ENCODE measurements at regions not wholly inside any gene's neighbourhood (a gene's known extent, or its start where the extent isn't known, plus 50 kb on each side); places are given as distances from the start of the nearest gene placed in this dataset.

DNA sequence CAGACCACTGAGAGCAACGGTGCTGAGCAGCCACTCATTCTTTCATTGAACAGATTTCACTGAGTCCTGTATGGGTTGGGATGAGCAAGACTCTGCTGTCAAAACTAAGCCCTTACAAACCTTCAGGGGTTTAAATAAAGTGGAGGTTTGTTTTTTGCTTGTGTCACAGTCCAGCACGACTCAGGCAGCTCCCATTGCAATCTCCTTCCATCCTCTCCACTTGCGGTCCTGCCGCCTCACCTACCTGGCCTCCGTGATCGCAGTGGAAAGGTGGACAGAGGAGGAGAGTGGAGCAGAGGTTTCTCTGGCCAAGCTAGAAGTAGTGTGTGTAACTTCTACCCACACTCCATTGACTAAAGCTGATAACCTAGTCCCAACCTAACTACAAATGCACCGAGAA lies 332.2 kb downstream of the ZNF516 start:
- Histone ChIP-seq H3K4me1 (peaks cover 2% of the 10 kb centered on the region), H3K4me3 (no peak overlapping the region), H3K36me3 (no peaks in the 10 kb centered on the region), H3K9me3 (no peaks in the 10 kb centered on the region), H3K27me3 (no peaks in the 10 kb centered on the region), H3K27ac (no peak overlapping the region)
- no peak for TF ChIP-seq POLR2AphosphoS5 (IDR thresholded peaks at IDR 0.05; ENCODE audit: insufficient read depth in 1 of 2, low read depth in 1 of 2)
- TF ChIP-seq, protein P1, sequence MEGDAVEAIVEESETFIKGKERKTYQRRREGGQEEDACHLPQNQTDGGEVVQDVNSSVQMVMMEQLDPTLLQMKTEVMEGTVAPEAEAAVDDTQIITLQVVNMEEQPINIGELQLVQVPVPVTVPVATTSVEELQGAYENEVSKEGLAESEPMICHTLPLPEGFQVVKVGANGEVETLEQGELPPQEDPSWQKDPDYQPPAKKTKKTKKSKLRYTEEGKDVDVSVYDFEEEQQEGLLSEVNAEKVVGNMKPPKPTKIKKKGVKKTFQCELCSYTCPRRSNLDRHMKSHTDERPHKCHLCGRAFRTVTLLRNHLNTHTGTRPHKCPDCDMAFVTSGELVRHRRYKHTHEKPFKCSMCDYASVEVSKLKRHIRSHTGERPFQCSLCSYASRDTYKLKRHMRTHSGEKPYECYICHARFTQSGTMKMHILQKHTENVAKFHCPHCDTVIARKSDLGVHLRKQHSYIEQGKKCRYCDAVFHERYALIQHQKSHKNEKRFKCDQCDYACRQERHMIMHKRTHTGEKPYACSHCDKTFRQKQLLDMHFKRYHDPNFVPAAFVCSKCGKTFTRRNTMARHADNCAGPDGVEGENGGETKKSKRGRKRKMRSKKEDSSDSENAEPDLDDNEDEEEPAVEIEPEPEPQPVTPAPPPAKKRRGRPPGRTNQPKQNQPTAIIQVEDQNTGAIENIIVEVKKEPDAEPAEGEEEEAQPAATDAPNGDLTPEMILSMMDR (IDR thresholded peaks at IDR 0.05) = no peak
- TF ChIP-seq POLR2A (IDR thresholded peaks at IDR 0.05) = no peak
- intact Hi-C loops (cut with DNase I) = no loop called here
- DNase-seq (ENCODE audit: extremely low spot score in 2 of 2) = no peak

DNA sequence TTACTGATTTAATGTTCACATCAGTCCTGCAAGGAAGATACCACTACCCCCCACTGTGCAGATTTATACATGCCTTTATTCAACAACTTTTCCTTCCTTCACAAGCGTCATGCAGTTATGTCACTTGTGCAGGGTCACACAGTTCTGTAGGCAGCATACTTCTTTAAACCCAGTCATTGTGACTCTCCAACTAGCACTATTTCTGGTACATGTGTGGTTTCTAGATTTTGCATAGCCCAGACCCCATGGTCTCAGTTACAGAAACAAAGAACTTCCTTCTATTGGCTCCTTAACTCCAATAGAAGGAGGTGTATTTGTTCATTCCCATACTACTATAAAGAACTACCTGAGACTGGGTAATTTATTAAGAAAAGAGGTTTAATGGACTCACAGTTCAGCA lies 333.1 kb downstream of the ZNF516 start:
- Histone ChIP-seq H3K4me1 (no peaks in the 10 kb centered on the region), H3K4me3 (no peak overlapping the region), H3K9me3 (no peaks in the 10 kb centered on the region), H3K27me3 (no peaks in the 10 kb centered on the region), H3K27ac (no peak overlapping the region), H3K36me3 (no peaks in the 10 kb centered on the region)
- DNase-seq (ENCODE audit: extremely low spot score in 2 of 2) = no peak
- intact Hi-C loops (cut with DNase I) = no loop called here
- TF ChIP-seq POLR2AphosphoS5 (IDR thresholded peaks at IDR 0.05; ENCODE audit: insufficient read depth in 1 of 2, low read depth in 1 of 2) = no peak

DNA sequence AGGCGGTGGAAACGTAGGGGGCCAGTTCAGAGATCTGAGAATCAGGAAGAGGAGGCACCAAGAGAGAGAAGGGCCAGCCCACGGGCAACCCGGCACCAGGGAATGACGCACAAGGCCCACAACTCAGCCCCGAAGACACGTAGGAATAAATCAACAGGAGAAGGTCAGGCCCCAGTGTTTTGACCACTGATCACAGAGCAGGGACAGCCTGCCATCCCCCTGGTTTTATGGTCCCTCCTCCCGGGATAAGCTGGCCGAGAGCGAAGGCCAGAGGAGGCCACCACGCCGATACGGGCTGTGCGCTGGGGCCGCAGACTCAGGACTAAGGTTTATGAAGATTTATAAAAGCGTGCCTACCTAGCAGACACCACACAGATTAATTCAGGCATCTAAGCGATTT lies 341.4 kb downstream of the ZNF516 start:
- H3K36me3 ChIP-seq = no peaks in the 10 kb centered on the region
- H3K27me3 ChIP-seq = no peaks in the 10 kb centered on the region
- no peak overlapping the region for H3K27ac ChIP-seq
- no peaks in the 10 kb centered on the region for H3K9me3 ChIP-seq
- DNase-seq (ENCODE audit: extremely low spot score in 2 of 2) = no peak
- no peak overlapping the region for H3K4me3 ChIP-seq
- no peaks in the 10 kb centered on the region for H3K4me1 ChIP-seq
- intact Hi-C loops (cut with DNase I) = no loop called here
- no peak for TF ChIP-seq POLR2A (IDR thresholded peaks at IDR 0.05)
- TF ChIP-seq, protein P1 (IDR thresholded peaks at IDR 0.05) = no peak
- no peak for TF ChIP-seq POLR2AphosphoS5 (IDR thresholded peaks at IDR 0.05; ENCODE audit: insufficient read depth in 1 of 2, low read depth in 1 of 2)

DNA sequence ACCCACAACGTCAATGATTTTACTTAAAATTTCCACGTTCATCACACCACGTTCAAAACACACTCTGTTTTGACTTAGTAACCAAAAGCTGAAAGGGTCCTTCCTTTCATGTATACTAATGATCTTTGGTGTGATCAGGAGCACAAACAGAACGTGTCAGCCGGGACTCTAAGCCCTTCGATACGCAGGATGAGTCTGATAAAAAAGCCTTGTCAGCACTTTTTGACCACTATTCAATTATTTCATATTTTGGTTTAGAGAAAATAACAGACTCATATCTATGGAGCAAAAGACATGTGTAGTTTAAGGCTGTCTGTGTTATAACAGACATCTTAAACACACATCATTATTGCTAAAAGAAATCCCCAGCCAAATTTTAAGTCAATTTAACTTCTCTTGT lies 345.3 kb downstream of the ZNF516 start:
- no peaks in the 10 kb centered on the region for H3K27me3 ChIP-seq
- H3K27ac ChIP-seq = no peak overlapping the region
- DNase-seq (ENCODE audit: extremely low spot score in 2 of 2) = no peak
- H3K4me3 ChIP-seq = no peak overlapping the region
- TF ChIP-seq POLR2AphosphoS5 (IDR thresholded peaks at IDR 0.05; ENCODE audit: insufficient read depth in 1 of 2, low read depth in 1 of 2) (no peak), POLR2A (IDR thresholded peaks at IDR 0.05) (no peak)
- TF ChIP-seq, protein P1 (IDR thresholded peaks at IDR 0.05) = no peak
- H3K9me3 ChIP-seq = no peaks in the 10 kb centered on the region
- H3K4me1 ChIP-seq = no peaks in the 10 kb centered on the region
- H3K36me3 ChIP-seq = no peaks in the 10 kb centered on the region
- intact Hi-C loops (cut with DNase I) = no loop called here

DNA sequence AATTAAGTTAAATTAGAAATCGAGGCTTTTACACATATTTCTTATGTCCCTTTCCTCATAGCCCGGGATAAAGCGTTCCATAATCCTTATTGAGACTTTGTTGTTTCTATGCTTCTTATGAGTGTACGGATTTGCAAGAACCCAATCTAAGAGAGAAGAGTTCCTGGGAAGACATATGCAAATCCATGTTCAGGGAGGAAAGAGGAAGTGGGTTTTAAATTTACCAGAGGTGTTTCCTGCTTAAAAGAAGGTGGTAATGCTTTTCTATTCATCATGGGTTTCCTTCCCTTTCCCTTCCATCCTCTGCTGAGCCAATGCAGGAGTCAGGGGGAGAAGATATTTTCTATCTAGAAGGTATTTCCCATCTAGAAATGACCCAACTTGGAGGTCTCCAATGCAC lies 345.8 kb downstream of the ZNF516 start:
- Histone ChIP-seq H3K4me1 (no peaks in the 10 kb centered on the region), H3K4me3 (no peak overlapping the region), H3K27ac (no peak overlapping the region), H3K9me3 (no peaks in the 10 kb centered on the region), H3K27me3 (no peaks in the 10 kb centered on the region), H3K36me3 (no peaks in the 10 kb centered on the region)
- intact Hi-C loops (cut with DNase I) = no loop called here
- no peak for TF ChIP-seq POLR2AphosphoS5 (IDR thresholded peaks at IDR 0.05; ENCODE audit: insufficient read depth in 1 of 2, low read depth in 1 of 2)
- TF ChIP-seq POLR2A (IDR thresholded peaks at IDR 0.05) = no peak
- TF ChIP-seq, protein P1 (IDR thresholded peaks at IDR 0.05) = no peak
- no peak for DNase-seq (ENCODE audit: extremely low spot score in 2 of 2)
